Heart right ventricle (tissue), 16 donors: ENCODE measurements at regions not wholly inside any gene's neighbourhood (a gene's known extent, or its start where the extent isn't known, plus 50 kb on each side); places are given as distances from the start of the nearest gene placed in this dataset.

ENCODE experiments used
- ATAC-seq, 8 donors: fragments of 200-7000 bp; cut with Tn5 transposase; one replicate each; pipeline ENCODE4 v1.9.1; 2020; ENCODE audit warnings: mild to moderate bottlenecking in 8 of 8, moderate library complexity in 8 of 8, moderate number of reproducible peaks in 1 of 8
- DNase-seq, 2 donors: peaks; one replicate each; pipeline ENCODE4 v3.0.0-alpha.2; 2020
- H3K27ac ChIP-seq, 10 donors: fragments of 200-600 bp; sonication (generic) in 2 of 10; one replicate each; pipeline versions ENCODE4 v1.5.0 to v1.8.0; 2020 to 2022; ENCODE audit warnings: mild to moderate bottlenecking in 3 of 10
- H3K27me3 ChIP-seq, 7 donors: fragments of 200-600 bp; one replicate each; pipeline ENCODE4 v1.8.0; 2021 to 2022; ENCODE audit warnings: mild to moderate bottlenecking in 2 of 7
- H3K36me3 ChIP-seq, 9 donors: fragments of 200-600 bp; sonication (generic) in 1 of 9; one replicate each; pipeline versions ENCODE4 v1.5.0 to v1.8.0; 2020 to 2022; ENCODE audit warnings: mild to moderate bottlenecking in 2 of 9
- H3K4me1 ChIP-seq, 9 donors: fragments of 200-600 bp; sonication (generic) in 1 of 9; one replicate each; pipeline versions ENCODE4 v1.5.0 to v1.8.0; 2020 to 2022; ENCODE audit warnings: mild to moderate bottlenecking in 4 of 9
- H3K4me3 ChIP-seq, 10 donors: fragments of 200-600 bp; sonication (generic) in 2 of 10; one replicate each; pipeline versions ENCODE4 v1.5.0 to v1.8.0; 2020 to 2022; ENCODE audit warnings: mild to moderate bottlenecking in 7 of 10, moderate library complexity in 2 of 10
- H3K9me3 ChIP-seq, 11 donors: fragments of 200-600 bp in 10 of 11; sonication (generic) in 2 of 11; one replicate each; pipeline versions ENCODE4 v1.5.0 to v1.8.0; 2013 to 2022; ENCODE audit warnings: mild to moderate bottlenecking in 2 of 11, control low read depth in 1 of 11, moderate library complexity in 1 of 11
- WGBS, 2 donors: extraction: QIAGEN DNeasy Blood & Tissue Kit; methylation state at CpG; one replicate each; pipeline ENCODE4 v1.1.7; 2013; ENCODE audit warnings: inconsistent platforms in 1 of 2; 5-methylcytosine and 5-hydroxymethylcytosine counted together
- intact Hi-C, 10 donors: fragments of 100-400 bp; cut with DNase I; formaldehyde crosslinking; loops; one replicate each; pipeline versions ENCODE4 v1.11.1 to v1.14.2; 2022
- TF ChIP-seq, protein P1 (sequence below), 9 donors: fragments of 200-600 bp; sonication (generic) in 2 of 9; IDR thresholded peaks; one replicate each; pipeline versions ENCODE4 v1.5.0 to v1.8.0; 2021 to 2022; ENCODE audit warnings: antibody characterized with exemption in 9 of 9, mild to moderate bottlenecking in 5 of 9, moderate library complexity in 1 of 9
- donor health status: Arrhythmogenic right ventricular cardiomyopathy.
- donor health status: ischemic (EF 13 %, LVEDD 7.1; RV severe dilation, severe dysfunction).
- donor health status: healthy with polysubstance abuse.
- donor health status: DM: no; HTN: yes; CAD: no.
- donor health status: DM: no; HTN: no; CAD: no.
- donor health status: ischemic (EF 25% LVEDD 6.9; RV normal size, moderate dysfunction).
- donor health status: ischemic (EF 25% LVEDD 5.7; RV mildly dilated, moderate dysfunction).
- donor health status: healthy.
- donor health status: DM: yes; HTN: yes; CAD: no.
- donor health status: Ischemic cardiomyopathy.
- donor health status: ischemic (EF 35%, LVEDD 5.7; RV mildly dilated, moderate dysfunction).
- donor health status: nonischemic (EF 11% LVEDD 7.7; RV severe dilation, severe dysfunction).
- donor health status: DM: yes; HTN: yes; CAD: no.
- donor health status: PGD.
- donor health status: ischemic (EF 29% LVEDD 5.4; RV normal size, mild dysfunction).
- donor health status: nonischemic (EF 23%, LVEDD 6.1; RV moderate dilation, normal function).

DNA sequence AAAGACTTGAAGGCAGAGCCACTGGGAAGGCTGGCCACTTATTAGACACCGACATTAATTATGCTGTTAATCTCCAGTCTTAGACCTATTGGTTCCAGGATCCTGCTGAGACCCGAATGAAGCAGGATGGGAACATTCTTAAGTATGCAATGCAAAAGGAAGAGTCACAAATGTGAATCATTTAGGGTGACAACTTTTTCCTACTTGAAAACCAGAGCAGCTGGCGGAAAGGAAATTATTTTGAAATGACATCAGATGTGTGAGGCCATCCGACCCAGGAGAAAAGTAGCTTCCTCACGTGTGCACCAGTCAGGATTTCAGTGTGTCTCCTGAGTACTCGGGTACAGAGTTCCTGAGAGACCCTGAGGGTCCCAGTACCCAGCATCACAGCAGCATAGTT is 222.9 kb upstream of the NCKAP5 start:
- no peaks in the 10 kb centered on the region for H3K4me1 ChIP-seq
- peaks cover 0 to 24% (median 7%) of the 10 kb centered on the region in 11 donors for H3K9me3 ChIP-seq
- intact Hi-C loops, result no loop called here
- H3K4me3 ChIP-seq, result no peak overlapping the region
- ATAC-seq (no peak), DNase-seq (no peak)
- WGBS, 2 donors, result 44 to 56% methylated on average over 6 of the region's 6 CpGs
- H3K27me3 ChIP-seq, result no peaks in the 10 kb centered on the region
- TF ChIP-seq, protein P1, sequence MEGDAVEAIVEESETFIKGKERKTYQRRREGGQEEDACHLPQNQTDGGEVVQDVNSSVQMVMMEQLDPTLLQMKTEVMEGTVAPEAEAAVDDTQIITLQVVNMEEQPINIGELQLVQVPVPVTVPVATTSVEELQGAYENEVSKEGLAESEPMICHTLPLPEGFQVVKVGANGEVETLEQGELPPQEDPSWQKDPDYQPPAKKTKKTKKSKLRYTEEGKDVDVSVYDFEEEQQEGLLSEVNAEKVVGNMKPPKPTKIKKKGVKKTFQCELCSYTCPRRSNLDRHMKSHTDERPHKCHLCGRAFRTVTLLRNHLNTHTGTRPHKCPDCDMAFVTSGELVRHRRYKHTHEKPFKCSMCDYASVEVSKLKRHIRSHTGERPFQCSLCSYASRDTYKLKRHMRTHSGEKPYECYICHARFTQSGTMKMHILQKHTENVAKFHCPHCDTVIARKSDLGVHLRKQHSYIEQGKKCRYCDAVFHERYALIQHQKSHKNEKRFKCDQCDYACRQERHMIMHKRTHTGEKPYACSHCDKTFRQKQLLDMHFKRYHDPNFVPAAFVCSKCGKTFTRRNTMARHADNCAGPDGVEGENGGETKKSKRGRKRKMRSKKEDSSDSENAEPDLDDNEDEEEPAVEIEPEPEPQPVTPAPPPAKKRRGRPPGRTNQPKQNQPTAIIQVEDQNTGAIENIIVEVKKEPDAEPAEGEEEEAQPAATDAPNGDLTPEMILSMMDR (IDR thresholded peaks at IDR 0.05), result no peak
- no peak overlapping the region for H3K27ac ChIP-seq
- H3K36me3 ChIP-seq, result no peaks in the 10 kb centered on the region

DNA sequence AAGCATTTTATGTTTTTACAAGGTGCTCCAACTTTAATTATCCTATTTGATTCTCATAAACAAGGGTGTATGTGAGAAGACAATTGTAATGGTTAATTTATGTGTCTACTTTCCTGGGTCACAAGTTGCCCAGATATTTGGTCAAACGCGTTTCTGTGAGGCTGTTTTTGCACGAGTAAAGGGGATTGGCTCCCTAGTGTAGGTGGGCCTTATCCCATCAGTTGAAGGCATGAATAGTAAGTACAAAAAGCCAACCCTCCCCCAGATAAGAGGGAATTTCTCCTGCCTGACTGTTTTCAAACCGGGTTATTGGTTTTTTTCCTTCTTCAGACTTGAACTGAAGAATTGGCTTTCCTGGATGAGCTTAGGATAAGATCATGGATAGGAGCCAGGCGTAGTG is 224.0 kb upstream of the NCKAP5 start:
- H3K4me1 ChIP-seq, result no peaks in the 10 kb centered on the region
- peaks cover 0 to 34% (median 7%) of the 10 kb centered on the region in 11 donors for H3K9me3 ChIP-seq
- no peak overlapping the region for H3K4me3 ChIP-seq
- no peak overlapping the region for H3K27ac ChIP-seq
- TF ChIP-seq, protein P1 (IDR thresholded peaks at IDR 0.05), result no peak
- no peak for DNase-seq
- intact Hi-C loops, result no loop called here
- 90 to 91% methylated on average over 5 of the region's 5 CpGs for WGBS, 2 donors
- ATAC-seq, result no peak
- no peaks in the 10 kb centered on the region for H3K36me3 ChIP-seq
- H3K27me3 ChIP-seq, result no peaks in the 10 kb centered on the region

DNA sequence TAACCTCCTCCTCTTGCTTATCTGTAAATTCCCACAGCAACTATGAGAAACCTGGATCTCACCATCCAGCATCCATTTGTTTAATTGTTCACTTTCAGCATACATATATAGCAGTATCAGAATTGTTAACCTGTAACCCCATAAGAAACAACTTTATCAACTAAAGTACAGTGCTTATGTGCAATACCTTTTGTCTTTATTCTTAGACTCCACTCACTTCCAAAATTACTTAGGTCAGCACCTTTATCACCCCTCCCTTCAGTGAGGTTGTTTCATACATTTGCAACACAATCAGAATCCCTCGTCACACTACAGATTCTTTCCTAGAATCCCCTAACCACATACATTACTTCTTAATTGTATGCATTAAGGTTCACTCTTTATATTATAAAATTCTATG is 225.9 kb upstream of the NCKAP5 start:
- ATAC-seq (no peak), DNase-seq (no peak)
- Histone ChIP-seq H3K27me3 (no peaks in the 10 kb centered on the region), H3K36me3 (no peaks in the 10 kb centered on the region), H3K27ac (no peak overlapping the region), H3K9me3 (peaks cover 0 to 42% (median 7%) of the 10 kb centered on the region in 11 donors), H3K4me3 (no peak overlapping the region), H3K4me1 (no peaks in the 10 kb centered on the region)
- WGBS, 2 donors, result 91 to 96% methylated on average over 1 of the region's 1 CpG
- intact Hi-C loops, result no loop called here
- TF ChIP-seq, protein P1 (IDR thresholded peaks at IDR 0.05), result no peak

DNA sequence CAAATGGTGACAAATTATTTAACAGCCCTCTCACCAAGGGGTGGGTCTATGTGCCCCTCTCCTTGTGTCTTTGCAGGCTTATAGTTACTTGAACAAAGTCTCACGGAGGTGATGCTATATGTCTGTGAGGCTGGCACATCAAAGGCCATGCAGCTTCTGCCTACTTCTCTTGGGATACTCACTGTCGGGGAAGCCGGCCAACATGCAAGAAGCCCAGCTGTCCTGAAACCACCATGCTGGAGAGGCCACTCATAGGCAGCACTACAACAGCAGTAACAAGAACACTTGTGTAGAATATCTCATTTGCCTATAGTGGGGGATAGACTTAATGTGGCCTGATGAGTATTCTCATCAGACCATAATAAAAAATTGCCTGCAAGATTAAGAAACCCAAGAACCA is 233.7 kb upstream of the NCKAP5 start:
- TF ChIP-seq, protein P1 (IDR thresholded peaks at IDR 0.05), result no peak
- ATAC-seq (no peak), DNase-seq (no peak)
- Histone ChIP-seq H3K4me1 (no peaks in the 10 kb centered on the region), H3K27ac (no peak overlapping the region), H3K27me3 (no peaks in the 10 kb centered on the region), H3K36me3 (no peaks in the 10 kb centered on the region), H3K4me3 (no peak overlapping the region), H3K9me3 (peaks cover 0 to 11% (median 0%) of the 10 kb centered on the region in 11 donors)
- intact Hi-C loops, result no loop called here
- 96% methylated on average over 3 of the region's 3 CpGs for WGBS, 2 donors
